HG03103 (cell line): ENCODE measurements at regions not wholly inside any gene's neighbourhood (a gene's known extent, or its start where the extent isn't known, plus 50 kb on each side); places are given as distances from the start of the nearest gene placed in this dataset.
"Not testable (repeated sequence)": the region's sequence is repeated elsewhere in the genome, so short reads cannot be mapped to it uniquely, and the experiment has no call there.

Experiments used
- ATAC-seq: cut with Tn5 transposase; IDR thresholded peaks from one replicate; pipeline ENCODE4 v1.9.1; 2021; ENCODE audit warnings: low read depth; ENCODE audit not compliant: unreplicated experiment

DNA sequence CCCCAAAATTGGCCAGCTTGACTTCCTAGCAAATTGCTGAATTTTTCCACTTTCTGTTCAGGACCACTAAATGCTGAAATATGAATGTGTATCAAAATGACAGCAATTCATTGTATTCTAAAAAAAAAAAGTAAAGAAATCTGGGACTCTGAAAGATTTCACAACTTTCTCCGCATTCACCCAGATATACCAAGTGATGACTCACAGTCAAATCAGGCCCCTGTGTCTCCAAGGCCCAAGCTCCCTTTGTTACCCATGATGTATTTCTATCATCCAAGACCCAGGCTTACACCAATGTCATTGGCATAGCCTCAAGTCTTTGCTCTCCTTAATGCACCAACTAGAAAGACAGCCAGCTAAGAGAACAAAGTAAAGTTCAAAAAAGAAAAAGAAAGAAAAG lies 493.9 kb downstream of the NTRK2 start:
- no peak for ATAC-seq

DNA sequence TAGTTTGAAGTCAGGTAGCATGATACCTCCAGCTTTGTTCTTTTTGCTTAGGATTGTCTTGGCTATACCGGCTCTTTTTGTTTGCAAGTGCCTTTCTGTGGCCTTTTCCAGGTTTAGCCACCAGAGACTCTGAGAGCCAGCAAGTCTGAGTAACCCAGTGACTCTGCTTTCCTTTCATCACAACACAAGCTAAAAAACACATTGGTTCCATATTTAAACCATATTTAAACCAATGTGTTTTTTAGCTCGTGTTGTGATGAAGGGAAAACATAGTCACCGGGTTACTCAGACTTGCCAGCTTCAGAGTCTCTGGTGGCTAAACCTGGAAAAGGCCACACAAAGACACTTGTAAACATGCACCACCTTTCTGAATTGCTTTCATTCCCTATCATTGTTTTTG lies 493.3 kb downstream of the NTRK2 start:
- ATAC-seq = no peak

DNA sequence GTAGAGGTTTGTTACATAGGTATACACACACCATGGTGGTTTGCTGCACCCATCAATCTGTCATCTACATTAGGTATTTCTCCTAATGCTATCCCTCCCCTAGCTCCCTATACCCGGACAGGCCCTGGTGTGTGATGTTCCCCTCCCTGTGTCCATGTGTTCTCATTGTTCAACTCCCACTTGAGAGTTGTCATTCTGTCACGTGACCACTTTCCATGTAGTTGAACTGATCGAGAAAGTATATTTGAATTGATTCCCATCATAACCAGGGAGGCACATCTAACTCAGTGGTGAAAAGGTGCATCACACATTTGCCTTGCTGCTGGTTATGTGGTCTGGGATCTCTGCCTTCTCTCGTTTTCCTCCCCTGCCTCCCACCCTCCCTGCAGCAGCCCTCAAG lies 491.4 kb downstream of the NTRK2 start:
- not testable (repeated sequence) for ATAC-seq

GRCh38 chr9:85158512-85158911 lies 489.0 kb downstream of the NTRK2 start:
- no peak for ATAC-seq

GRCh38 chr9:85157772-85158171 lies 488.2 kb downstream of the NTRK2 start:
- no peak for ATAC-seq

DNA sequence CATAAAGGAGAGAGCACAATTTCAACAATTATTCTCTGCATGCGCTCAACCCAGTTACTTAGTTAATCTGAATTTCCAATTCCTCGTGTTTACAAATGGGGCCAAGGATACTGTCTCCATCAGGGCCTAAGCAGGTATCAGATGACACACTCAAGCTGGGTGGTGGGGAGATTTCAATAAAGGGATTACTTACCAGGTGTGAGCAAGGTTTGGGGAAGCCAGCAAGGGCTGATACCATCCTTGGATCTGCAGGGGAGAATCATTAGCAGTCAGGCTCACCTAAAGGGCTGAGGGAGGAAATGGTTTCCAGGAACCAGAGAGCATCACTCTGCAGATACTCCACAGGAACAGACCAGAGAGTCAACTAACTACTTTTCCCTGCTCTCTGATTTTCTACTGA lies 487.1 kb downstream of the NTRK2 start:
- no peak for ATAC-seq

DNA sequence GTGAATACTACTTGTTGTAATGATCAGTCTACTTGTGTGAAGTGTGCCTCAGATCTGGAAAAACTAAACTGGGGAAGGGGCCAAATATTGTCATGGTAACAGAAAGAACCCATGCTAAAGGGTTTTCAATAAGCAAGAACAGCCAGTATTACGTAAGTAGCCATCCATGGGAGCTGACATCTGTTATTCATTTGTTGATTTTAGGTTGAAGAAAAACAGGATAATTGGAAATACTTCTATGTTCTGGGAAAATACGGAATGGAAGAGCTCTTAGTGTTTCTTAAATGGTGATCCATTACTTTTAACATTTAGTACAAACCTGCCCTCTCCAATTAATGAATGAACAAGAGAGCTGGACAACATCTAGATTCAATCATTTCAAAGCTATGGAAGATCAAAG lies 485.8 kb downstream of the NTRK2 start:
- ATAC-seq = no peak

DNA sequence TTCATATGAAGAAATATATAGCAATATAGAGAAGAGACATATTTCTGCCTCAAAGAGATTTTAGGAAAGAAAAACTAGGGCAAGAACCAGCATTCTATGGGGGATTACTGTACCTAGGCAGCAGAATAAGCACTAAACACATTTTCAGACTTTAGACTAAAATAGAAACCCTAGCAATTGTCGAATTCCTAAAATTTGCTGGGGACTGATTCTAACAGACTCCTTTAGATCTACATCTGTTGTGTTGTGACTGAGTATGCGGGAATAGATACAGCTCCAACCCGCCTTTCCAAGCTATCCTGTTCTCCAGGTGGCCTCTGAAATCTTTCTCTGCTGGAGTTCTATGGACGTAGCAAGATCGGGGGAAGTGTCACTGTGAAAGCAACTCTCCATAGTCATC lies 482.2 kb downstream of the NTRK2 start:
- ATAC-seq = no peak

DNA sequence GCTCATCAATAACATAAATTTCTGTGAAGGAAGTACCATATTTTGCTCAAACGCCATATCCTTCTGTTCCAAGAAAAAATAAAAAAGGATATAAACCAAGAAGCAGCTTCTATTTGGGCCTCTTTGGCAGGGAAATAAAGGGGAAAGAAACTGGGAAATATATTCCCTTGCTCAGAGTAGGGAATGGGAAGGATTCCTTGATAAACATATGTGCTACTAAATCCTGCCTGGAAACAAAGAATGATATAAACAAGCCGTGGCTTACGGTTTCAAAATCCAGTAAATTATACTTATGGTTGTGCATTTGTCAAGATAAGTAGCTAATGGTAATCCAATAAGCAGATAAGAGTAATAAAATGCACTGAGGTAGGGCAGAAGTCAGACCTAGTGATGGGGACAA lies 481.6 kb downstream of the NTRK2 start:
- no peak for ATAC-seq

GRCh38 chr9:85147046-85147640 lies 477.6 kb downstream of the NTRK2 start:
- no peak for ATAC-seq

DNA sequence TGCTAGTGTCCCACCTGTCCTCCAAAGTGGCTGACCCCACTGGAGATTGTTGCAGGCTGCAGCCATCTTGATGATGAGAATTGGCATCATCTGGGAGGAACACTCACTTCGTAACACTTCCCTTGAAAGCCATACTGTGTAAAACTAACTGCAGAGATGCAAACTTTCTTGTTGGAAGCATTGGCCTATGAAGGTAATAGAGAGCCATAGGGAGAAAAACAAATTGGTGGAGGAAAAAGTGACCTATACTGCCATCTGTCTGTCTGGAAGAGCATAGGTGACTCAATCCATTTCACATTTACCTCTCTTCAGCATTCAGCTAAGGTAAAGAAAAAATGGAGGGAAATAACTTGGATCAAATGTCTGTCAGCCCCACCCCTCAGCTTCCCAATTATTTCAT lies 473.4 kb downstream of the NTRK2 start:
- ATAC-seq = no peak

DNA sequence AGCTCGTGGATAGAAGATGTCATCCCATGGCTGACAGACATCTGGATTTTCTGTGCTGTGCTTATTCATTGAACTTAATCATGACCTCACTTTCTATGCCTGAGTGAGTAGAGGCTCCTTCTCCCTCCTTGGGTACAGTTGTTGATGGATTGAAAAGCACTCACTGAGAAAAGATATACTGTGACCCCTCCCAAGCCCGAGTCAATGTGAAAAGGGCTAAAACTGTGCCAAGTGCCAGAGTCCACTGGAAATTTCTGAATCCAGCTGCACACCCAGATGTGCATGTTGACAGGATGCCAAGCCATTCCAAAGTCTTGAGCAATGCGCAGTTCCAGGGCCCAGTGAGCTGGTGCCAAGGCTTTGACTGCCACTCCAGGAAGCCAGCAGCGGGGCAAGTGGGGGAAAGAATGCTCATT lies 473.0 kb downstream of the NTRK2 start:
- ATAC-seq = no peak

GRCh38 chr9:85137696-85138095 lies 468.2 kb downstream of the NTRK2 start:
- no peak for ATAC-seq

GRCh38 chr9:85136987-85137386 lies 467.5 kb downstream of the NTRK2 start:
- ATAC-seq = no peak

- ATAC-seq = no peak
These were observed 467.0 kb downstream of the NTRK2 start for GRCh38 chr9:85136507-85136906.

- ATAC-seq = no peak
These were observed 461.2 kb downstream of the NTRK2 start for GRCh38 chr9:85130764-85131163.

- ATAC-seq = no peak
These were observed 460.7 kb downstream of the NTRK2 start for GRCh38 chr9:85130260-85130659.

- ATAC-seq = no peak
These were observed 460.0 kb downstream of the NTRK2 start for GRCh38 chr9:85129514-85129913.

DNA sequence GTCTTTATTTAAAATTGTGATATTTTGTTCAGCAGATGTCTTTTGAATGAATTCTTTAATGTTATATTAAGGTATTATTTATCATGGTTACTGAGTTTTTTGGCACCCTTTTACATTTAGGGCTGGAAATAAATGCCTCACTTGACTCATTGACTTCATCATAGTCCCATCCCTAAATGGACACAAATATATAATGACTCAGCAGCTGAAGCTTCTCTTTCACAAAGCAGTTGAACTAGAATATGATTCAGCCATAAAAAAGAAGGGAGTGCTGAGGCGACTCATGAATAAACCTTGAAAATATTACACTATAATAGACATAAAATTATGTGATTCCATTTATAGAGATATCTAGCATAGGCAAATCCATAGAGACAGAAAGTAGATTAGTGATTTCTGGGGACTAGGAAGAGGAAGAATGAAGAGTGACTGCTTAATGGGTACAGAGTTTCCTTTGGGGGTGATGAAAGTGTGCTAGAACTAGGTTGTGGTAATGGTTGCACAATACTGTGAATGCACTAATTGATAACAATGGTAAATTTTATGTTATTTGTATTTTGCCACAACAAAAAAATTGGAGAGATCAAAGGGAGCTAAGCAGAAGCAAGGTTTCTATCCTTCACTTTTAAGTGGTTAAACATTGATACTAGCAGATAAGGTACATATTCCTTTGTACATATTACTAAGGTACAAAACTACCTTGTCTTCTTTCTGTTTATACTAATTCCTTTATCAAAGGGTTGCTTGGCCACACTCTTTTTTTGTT lies 449.6 kb downstream of the NTRK2 start:
- no peak for ATAC-seq

DNA sequence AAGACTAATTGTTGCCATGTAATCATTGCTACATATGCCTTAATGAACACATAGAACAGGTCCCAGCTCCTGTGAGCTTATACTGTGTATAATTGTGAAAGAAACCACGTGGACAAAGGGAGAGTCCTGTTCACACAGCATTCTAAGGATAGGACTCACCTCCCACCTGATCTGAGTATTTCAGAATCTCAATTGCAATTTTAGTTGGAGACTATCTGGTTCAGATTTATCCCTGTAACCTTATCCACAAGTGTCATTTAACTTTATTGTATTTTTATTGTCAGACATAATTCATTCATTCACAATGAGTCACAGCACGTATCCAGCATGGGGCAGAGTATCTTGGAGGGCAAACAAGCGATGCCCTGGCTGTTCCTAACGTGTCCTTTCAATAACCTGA lies 448.3 kb downstream of the NTRK2 start:
- ATAC-seq = no peak

GRCh38 chr9:85115473-85115872 lies 445.9 kb downstream of the NTRK2 start:
- no peak for ATAC-seq

DNA sequence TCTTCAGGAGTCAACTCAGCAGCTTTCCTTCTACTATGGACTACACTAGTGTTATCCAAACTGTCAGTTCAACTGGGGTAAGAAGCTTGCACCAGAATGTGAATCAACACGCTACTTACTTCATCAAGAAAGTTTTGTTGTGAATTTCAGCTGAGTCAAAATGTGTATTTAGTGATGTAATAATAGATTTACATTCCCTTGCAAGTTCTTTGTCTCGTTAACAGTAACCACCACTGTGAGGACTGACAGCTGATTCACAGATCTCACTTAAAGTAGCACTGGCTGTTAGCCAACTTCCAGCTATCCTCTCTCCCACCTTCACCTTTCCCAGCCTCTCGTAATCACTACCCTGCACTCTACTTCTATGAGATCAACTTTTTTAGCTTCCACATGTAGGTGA lies 445.3 kb downstream of the NTRK2 start:
- ATAC-seq = no peak
